HEK293 (cell line): ENCODE measurements at regions not wholly inside any gene's neighbourhood (a gene's known extent, or its start where the extent isn't known, plus 50 kb on each side); places are given as distances from the start of the nearest gene placed in this dataset.

Experiments used
- CTCF ChIP-seq: fragments of 450-650 bp; formaldehyde crosslinking; IDR thresholded peaks from 2 replicates; pipeline ENCODE4 v1.5.1; 2016; ENCODE audit warnings: missing biosample characterization, missing genetic modification characterization
- ELK4 ChIP-seq: IDR thresholded peaks from 2 replicates; pipeline ENCODE4 v1.6.1; 2011; ENCODE audit warnings: mild to moderate bottlenecking, low read depth, low read length, borderline replicate concordance
- TRIM28 ChIP-seq: IDR thresholded peaks from 2 replicates; pipeline ENCODE4 v1.6.1; 2011; ENCODE audit warnings: low read length, control low read depth, borderline replicate concordance
- YY1 ChIP-seq: fragments of 450-650 bp; formaldehyde crosslinking; IDR thresholded peaks from 2 replicates; pipeline ENCODE4 v1.5.1; 2018; ENCODE audit warnings: missing biosample characterization, missing genetic modification characterization
- ZNF112 ChIP-seq: fragments of 450-650 bp; formaldehyde crosslinking; IDR thresholded peaks from 2 replicates; pipeline ENCODE4 v1.5.0; 2017; ENCODE audit warnings: missing biosample characterization, missing genetic modification characterization
- ZNF561 ChIP-seq: fragments of 450-650 bp; IDR thresholded peaks from 2 replicates; pipeline ENCODE4 v1.5.1; 2018; ENCODE audit warnings: missing biosample characterization, missing genetic modification characterization, borderline replicate concordance

- no peak for TF ChIP-seq CTCF
- TF ChIP-seq TRIM28 = no peak
- TF ChIP-seq ELK4 = no peak
- no peak for TF ChIP-seq ZNF561 (tag by site-specific recombination)
- no peak for TF ChIP-seq ZNF112
- no peak for TF ChIP-seq YY1 (tag by site-specific recombination)
Observed at GRCh38 chr4:153110739-153111138, 93.5 kb upstream of the TRIM2 start.
